ENCODE measurements at regions not wholly inside any gene's neighbourhood (a gene's known extent, or its start where the extent isn't known, plus 50 kb on each side); places are given as distances from the start of the nearest gene placed in this dataset.
"Not testable (repeated sequence)": the region's sequence is repeated elsewhere in the genome, so short reads cannot be mapped to it uniquely, and the experiment has no call there.

GRCh38 chr4:184280137-184280536, 62.5 kb upstream of the ENPP6 start:
- DNase-seq, result no peak

- DNase-seq, result no peak
Observed at GRCh38 chr4:184279496-184280061, 61.9 kb upstream of the ENPP6 start.

GRCh38 chr4:184277769-184278168, 60.1 kb upstream of the ENPP6 start:
- not testable (repeated sequence) for DNase-seq

- DNase-seq, result not testable (repeated sequence)
Observed at GRCh38 chr4:184277010-184277409, 59.3 kb upstream of the ENPP6 start.

GRCh38 chr4:184276346-184276745, 58.7 kb upstream of the ENPP6 start:
- not testable (repeated sequence) for DNase-seq

- no peak for DNase-seq
Observed at GRCh38 chr4:184275766-184276165, 58.1 kb upstream of the ENPP6 start.

GRCh38 chr4:184274286-184274951, 56.7 kb upstream of the ENPP6 start:
- no peak for DNase-seq

GRCh38 chr4:184273166-184274147, 55.8 kb upstream of the ENPP6 start:
- no peak for DNase-seq

GRCh38 chr4:184270808-184271413, 53.2 kb upstream of the ENPP6 start:
- no peak for DNase-seq

GRCh38 chr4:184269879-184270430, 52.3 kb upstream of the ENPP6 start:
- no peak for DNase-seq

GRCh38 chr4:184268584-184269160, 51.0 kb upstream of the ENPP6 start:
- no peak for DNase-seq

GRCh38 chr4:184267673-184268583, 50.3 kb upstream of the ENPP6 start:
- peak; percentile 48 for DNase-seq

Data from activated T-cell treated with anti-CD3 and anti-CD28 coated beads for 4 hours (primary cell).